PC-9 (cell line): ENCODE measurements at regions not wholly inside any gene's neighbourhood (a gene's known extent, or its start where the extent isn't known, plus 50 kb on each side); places are given as distances from the start of the nearest gene placed in this dataset.

Experiments
- CTCF ChIP-seq: fragments of 200-600 bp; sonication (generic); conservative IDR thresholded peaks from 2 replicates; pipeline ENCODE4 v1.6.1; 2017; ENCODE audit warnings: mixed run types, antibody characterized with exemption, mild to moderate bottlenecking, moderate library complexity
- EZH2 ChIP-seq: fragments of 200-600 bp; sonication (generic); IDR thresholded peaks from 2 replicates; pipeline ENCODE4 v1.8.0; 2017; ENCODE audit warnings: antibody characterized with exemption, low read depth

- TF ChIP-seq EZH2 = no peak
- TF ChIP-seq CTCF = no peak
These were observed 424.2 kb downstream of the TUSC1 start for GRCh38 chr9:25254051-25254450.
